ENCODE measurements at regions not wholly inside any gene's neighbourhood (a gene's known extent, or its start where the extent isn't known, plus 50 kb on each side); places are given as distances from the start of the nearest gene placed in this dataset.

DNA sequence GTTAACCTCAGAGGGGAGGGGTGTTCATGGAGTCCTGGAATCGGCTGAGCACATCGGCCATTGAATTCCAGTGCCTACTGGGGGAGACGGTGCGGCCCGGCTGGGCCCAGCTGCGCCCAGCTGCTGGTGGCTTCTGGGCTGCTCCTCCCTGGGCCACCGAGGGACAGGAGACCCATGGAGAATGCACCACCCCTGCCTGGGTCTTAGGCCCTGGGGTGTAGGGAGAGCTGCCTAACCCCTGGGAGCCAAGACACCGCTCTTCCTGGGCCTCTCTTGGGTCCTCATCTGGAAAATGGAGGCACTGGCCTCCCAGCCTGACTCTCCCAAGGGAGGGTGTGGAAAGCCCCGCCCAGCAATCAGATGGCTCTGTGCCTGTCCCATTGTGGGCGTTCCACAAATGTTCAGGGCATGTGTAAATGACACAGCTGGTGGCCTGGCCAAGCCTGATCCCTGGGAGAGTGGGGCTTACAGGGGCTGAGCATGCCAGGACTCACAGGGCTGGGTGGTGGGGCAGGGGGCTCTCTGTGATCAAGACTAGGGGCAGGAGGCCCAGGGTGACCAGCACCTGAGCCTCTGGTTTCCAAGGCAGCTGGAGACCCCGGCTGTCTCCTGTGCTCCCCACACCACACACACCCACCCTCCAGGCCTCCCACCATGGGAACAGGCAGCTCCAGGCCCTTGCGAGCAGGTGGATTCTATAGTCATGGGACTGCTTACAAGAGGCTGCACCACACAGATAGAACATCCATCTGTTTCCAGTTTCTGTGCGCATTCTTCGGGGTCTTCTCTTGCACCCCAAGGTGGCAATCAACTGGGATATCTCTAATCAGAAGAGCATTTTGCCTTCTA is 150.9 kb downstream of the URI1 start:
- no peak overlapping the region for H3K27ac ChIP-seq (ENCODE audit: low read length)
- H3K4me1 ChIP-seq (ENCODE audit: control insufficient read depth, insufficient read depth, low read length): no peaks in the 10 kb centered on the region
- no peak for DNase-seq
- no peak overlapping the region for H3K4me3 ChIP-seq (ENCODE audit: low read length)
- H3K9me3 ChIP-seq (ENCODE audit: control insufficient read depth, low read depth, low read length): no peaks in the 10 kb centered on the region
- H3K27me3 ChIP-seq (ENCODE audit: control insufficient read depth, insufficient read depth, low read length): no peaks in the 10 kb centered on the region
- no CpG with 5 or more reads among the region's 14 CpGs for WGBS (ENCODE audit: insufficient coverage, low lambda C conversion rate)
- no peaks in the 10 kb centered on the region for H3K36me3 ChIP-seq (ENCODE audit: control insufficient read depth, insufficient read depth, low read length)

DNA sequence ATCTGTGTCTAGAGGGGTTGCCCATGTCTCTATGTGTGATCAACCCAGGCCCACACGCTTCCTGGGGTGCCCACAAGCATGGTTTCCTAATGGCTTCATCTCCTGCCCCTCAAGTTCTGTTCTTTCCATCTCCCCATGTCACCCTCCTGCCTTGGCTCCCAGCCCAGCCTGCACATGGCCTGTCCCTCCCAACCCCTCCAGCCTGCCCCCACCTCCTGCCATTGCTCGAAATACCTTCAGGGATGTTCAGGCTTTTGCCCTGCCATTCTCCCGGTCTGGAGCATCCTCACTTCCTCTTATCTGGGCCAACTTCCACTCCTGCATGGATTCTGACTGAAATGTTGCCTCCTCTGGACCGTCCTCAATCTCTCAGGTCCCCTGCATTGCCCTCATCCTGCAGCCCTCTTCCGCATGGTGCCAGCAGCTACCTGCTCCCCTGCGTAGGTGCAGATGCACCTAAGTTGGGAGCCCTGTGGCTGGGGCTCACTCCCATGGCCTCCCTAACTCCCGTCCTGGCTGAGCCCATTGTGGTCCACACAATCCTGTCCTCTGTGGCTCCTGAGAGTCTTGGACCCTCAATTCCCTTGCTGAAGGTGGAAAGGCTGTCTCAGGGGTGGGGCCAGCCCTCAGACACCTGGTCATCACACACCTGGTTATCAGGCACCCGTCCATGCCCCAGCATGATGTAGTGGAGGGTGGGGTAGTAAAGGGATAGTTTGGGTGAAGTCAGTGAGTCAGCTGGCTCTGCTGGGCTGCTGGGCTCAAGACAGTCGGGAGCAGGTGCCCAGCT is 152.1 kb downstream of the URI1 start:
- Histone ChIP-seq H3K36me3 (ENCODE audit: control insufficient read depth, insufficient read depth, low read length) (no peaks in the 10 kb centered on the region), H3K4me3 (ENCODE audit: low read length) (no peak overlapping the region), H3K4me1 (ENCODE audit: control insufficient read depth, insufficient read depth, low read length) (no peaks in the 10 kb centered on the region), H3K27ac (ENCODE audit: low read length) (no peak overlapping the region), H3K27me3 (ENCODE audit: control insufficient read depth, insufficient read depth, low read length) (no peaks in the 10 kb centered on the region), H3K9me3 (ENCODE audit: control insufficient read depth, low read depth, low read length) (no peaks in the 10 kb centered on the region)
- no peak for DNase-seq
- WGBS (ENCODE audit: insufficient coverage, low lambda C conversion rate): 80% methylated on average over 1 of the region's 9 CpGs

DNA sequence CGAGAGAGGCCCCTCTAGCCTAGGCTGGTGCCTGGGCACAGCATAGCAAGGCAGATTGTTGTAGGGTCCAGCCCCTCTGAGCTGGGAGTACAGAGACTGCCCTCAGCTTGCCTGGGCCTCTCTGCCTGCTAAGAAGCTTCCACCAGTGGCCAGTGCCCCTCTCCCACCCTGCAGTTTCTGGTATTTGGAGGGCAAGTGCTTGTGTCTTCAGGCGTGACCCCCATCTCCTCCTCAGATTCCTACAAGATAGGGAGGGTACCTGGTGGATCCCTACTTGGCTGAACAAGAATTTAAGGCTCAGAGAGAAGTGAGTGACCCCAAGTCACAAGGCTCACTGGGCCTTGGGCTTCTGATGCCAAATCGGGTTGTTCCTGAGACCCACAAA is 152.7 kb downstream of the URI1 start:
- Histone ChIP-seq H3K9me3 (ENCODE audit: control insufficient read depth, low read depth, low read length) (no peaks in the 10 kb centered on the region), H3K4me3 (ENCODE audit: low read length) (no peak overlapping the region), H3K4me1 (ENCODE audit: control insufficient read depth, insufficient read depth, low read length) (no peaks in the 10 kb centered on the region), H3K27me3 (ENCODE audit: control insufficient read depth, insufficient read depth, low read length) (no peaks in the 10 kb centered on the region), H3K27ac (ENCODE audit: low read length) (no peak overlapping the region), H3K36me3 (ENCODE audit: control insufficient read depth, insufficient read depth, low read length) (no peaks in the 10 kb centered on the region)
- no CpG with 5 or more reads among the region's 3 CpGs for WGBS (ENCODE audit: insufficient coverage, low lambda C conversion rate)
- no peak for DNase-seq

DNA sequence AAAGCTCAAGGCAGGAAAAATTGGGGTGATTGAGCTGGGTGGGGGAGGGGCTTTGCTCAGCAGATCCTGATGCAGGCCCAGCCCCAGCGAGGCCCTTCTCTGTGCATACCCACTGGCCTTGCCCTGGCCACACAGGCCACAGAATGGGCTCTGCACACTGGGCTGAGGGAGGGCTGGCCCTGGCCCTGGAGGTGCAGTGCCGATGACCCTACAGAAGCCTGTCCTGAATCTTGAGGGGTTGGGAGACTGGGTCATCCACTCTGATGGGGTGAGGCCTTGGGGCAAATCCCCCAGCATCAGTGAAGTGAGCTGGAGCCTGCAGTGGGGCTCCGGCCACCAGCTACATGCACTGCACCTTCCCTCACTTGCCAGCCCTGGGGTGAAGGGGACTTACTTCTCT is 153.1 kb downstream of the URI1 start:
- no peaks in the 10 kb centered on the region for H3K36me3 ChIP-seq (ENCODE audit: control insufficient read depth, insufficient read depth, low read length)
- DNase-seq: no peak
- H3K27me3 ChIP-seq (ENCODE audit: control insufficient read depth, insufficient read depth, low read length): no peaks in the 10 kb centered on the region
- H3K4me1 ChIP-seq (ENCODE audit: control insufficient read depth, insufficient read depth, low read length): no peaks in the 10 kb centered on the region
- no CpG with 5 or more reads among the region's 3 CpGs for WGBS (ENCODE audit: insufficient coverage, low lambda C conversion rate)
- H3K27ac ChIP-seq (ENCODE audit: low read length): no peak overlapping the region
- no peak overlapping the region for H3K4me3 ChIP-seq (ENCODE audit: low read length)
- no peaks in the 10 kb centered on the region for H3K9me3 ChIP-seq (ENCODE audit: control insufficient read depth, low read depth, low read length)

DNA sequence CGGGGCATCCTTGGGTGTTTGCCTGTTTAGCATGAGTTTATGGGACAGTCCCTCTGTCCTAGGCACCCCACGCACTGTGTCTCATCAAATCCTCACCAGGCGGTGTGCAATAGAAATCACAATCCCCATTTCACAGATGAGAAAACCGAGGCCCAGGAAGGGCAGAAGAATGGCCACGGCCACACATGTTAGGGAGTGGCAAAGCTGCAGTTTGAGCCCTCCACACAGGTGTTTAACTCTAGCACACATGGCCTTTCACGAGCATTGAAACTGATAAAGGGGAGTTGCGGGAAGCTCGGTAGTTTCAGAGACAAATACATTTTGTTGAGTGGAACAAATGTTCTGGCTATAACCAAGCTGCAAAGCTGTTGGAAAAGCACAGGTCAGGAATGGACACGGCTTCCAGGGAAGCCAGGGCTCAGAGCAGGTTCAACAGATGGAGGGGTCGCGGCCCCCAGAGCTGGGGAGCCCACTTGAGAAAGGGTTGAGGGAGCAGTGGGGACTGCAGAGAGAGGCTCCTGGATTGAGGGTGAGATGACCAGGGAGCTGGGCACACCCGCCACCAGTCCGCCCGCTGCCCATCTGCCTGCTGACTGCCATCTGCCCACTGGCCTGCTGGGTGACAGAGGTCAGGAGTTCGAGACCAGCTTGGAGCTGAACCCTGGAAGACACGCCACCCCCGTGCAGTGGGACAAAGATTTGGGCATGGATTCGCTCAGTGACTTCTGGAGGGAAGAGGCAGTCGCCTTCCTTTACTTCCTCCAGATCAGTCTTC is 154.7 kb downstream of the URI1 start:
- Histone ChIP-seq H3K9me3 (ENCODE audit: control insufficient read depth, low read depth, low read length) (no peaks in the 10 kb centered on the region), H3K4me3 (ENCODE audit: low read length) (no peak overlapping the region), H3K27me3 (ENCODE audit: control insufficient read depth, insufficient read depth, low read length) (no peaks in the 10 kb centered on the region), H3K36me3 (ENCODE audit: control insufficient read depth, insufficient read depth, low read length) (no peaks in the 10 kb centered on the region), H3K4me1 (ENCODE audit: control insufficient read depth, insufficient read depth, low read length) (no peaks in the 10 kb centered on the region), H3K27ac (ENCODE audit: low read length) (no peak overlapping the region)
- WGBS (ENCODE audit: insufficient coverage, low lambda C conversion rate): no CpG with 5 or more reads among the region's 19 CpGs
- DNase-seq: no peak

DNA sequence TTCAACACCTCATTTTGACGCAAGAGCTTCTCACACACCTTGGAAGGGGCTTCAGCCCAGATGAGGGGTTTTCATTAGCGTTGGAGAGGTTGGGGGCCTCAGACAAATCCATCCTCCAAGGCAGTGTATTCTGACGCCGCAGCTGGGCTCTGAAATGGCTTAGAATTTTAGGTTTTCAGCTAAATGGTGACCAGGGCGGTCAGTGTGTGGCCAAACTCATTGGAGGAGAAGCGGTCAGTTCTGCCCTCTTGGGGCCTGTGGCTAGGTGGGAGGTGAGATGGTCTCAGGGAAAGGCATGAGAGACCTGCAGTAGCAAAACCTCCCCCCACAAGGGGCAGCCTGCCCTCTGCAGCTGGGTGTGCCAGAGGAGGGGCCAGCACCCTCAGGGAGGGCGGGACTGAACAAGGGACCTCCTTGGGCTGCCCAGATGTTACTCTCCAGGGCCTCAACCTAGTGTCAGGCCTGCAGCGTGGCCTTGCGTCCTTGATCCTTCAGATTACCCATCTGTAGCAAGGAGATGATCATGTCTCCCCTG is 155.8 kb downstream of the URI1 start:
- Histone ChIP-seq H3K27me3 (ENCODE audit: control insufficient read depth, insufficient read depth, low read length) (no peaks in the 10 kb centered on the region), H3K4me3 (ENCODE audit: low read length) (no peak overlapping the region), H3K9me3 (ENCODE audit: control insufficient read depth, low read depth, low read length) (no peaks in the 10 kb centered on the region), H3K36me3 (ENCODE audit: control insufficient read depth, insufficient read depth, low read length) (no peaks in the 10 kb centered on the region), H3K4me1 (ENCODE audit: control insufficient read depth, insufficient read depth, low read length) (no peaks in the 10 kb centered on the region), H3K27ac (ENCODE audit: low read length) (no peak overlapping the region)
- WGBS (ENCODE audit: insufficient coverage, low lambda C conversion rate): no CpG with 5 or more reads among the region's 9 CpGs
- no peak for DNase-seq

DNA sequence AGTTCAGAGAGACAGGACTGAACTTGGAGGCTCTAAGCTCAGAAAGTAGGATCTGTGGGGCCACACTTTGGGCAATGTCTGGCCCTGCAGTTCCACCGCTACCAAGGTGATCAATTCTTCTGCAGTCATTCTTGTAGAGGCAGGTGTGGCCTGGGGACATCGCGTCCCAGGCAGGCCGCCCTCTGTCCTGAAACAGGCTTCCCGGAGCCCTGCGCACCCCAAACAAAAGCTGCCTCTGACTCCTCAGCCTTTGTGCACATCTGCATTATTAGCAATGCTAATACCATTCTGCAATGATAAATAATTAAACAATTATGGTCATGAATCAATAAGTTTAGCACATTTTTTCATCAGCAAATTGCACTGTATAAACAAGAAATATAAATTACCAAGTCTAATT is 160.2 kb downstream of the URI1 start:
- no peaks in the 10 kb centered on the region for H3K9me3 ChIP-seq (ENCODE audit: control insufficient read depth, low read depth, low read length)
- no peaks in the 10 kb centered on the region for H3K27me3 ChIP-seq (ENCODE audit: control insufficient read depth, insufficient read depth, low read length)
- no CpG with 5 or more reads among the region's 6 CpGs for WGBS (ENCODE audit: insufficient coverage, low lambda C conversion rate)
- H3K27ac ChIP-seq (ENCODE audit: low read length): no peak overlapping the region
- H3K36me3 ChIP-seq (ENCODE audit: control insufficient read depth, insufficient read depth, low read length): no peaks in the 10 kb centered on the region
- H3K4me3 ChIP-seq (ENCODE audit: low read length): no peak overlapping the region
- H3K4me1 ChIP-seq (ENCODE audit: control insufficient read depth, insufficient read depth, low read length): no peaks in the 10 kb centered on the region
- DNase-seq: no peak

DNA sequence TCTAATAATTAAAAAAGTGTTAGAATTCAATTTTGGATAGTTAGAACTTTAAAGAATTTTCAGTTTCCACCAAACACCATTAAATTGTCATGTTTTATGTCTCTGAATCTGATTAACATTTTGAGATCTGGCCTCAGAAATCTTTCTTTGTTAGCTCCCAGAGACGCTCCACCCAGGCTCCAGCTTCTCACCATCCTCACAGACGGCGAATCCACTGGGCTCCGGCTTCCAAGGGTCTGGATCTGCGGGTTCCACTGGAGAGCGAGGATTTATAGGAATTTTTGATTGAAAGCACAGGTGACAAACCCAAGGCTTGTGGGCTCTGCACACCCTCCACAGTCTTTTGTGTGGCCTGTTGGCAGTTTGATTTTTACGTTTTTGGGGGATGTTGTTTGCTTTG is 160.6 kb downstream of the URI1 start:
- DNase-seq: no peak
- no peaks in the 10 kb centered on the region for H3K9me3 ChIP-seq (ENCODE audit: control insufficient read depth, low read depth, low read length)
- H3K27me3 ChIP-seq (ENCODE audit: control insufficient read depth, insufficient read depth, low read length): no peaks in the 10 kb centered on the region
- no CpG with 5 or more reads among the region's 7 CpGs for WGBS (ENCODE audit: insufficient coverage, low lambda C conversion rate)
- H3K4me3 ChIP-seq (ENCODE audit: low read length): no peak overlapping the region
- H3K27ac ChIP-seq (ENCODE audit: low read length): no peak overlapping the region
- no peaks in the 10 kb centered on the region for H3K4me1 ChIP-seq (ENCODE audit: control insufficient read depth, insufficient read depth, low read length)
- no peaks in the 10 kb centered on the region for H3K36me3 ChIP-seq (ENCODE audit: control insufficient read depth, insufficient read depth, low read length)

DNA sequence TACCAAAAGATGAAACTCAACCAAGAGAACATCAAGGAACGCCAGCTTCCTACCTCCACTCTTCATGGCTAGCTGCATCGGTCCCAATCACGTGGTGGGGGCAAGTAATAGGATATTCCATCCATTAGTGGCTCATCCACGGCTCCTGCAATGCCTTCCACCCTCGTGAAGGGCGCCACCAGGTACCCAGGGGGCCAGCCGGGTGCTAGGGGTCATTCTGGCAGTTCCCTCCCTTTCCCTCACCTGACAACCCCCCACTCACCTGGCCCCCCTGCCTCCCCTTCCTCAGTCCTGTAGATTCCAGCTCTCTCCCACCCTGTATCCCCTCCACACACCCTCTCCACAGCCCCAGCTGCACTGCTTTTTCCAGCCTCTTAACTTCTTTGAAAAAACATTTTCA is 161.9 kb downstream of the URI1 start:
- no peaks in the 10 kb centered on the region for H3K27me3 ChIP-seq (ENCODE audit: control insufficient read depth, insufficient read depth, low read length)

DNA sequence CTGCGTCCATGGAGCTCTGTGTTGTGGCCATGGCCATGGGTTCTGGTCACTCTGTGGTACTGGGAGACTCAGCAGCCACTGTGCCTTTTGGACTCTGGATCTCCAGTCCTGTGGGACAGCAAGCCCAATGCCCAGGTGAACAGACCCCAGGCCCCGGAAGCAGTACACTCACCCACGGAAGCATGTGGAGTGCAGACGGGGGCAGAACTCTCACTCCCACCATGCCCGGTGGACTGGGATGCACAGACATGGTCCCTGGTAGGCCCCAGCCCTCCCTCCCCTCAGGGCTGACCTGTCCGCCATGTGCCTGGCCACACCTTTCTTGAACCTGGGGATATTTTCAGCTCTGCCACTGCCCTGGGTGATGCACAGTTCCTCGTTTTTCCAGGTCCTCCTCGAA is 163.3 kb downstream of the URI1 start:
- no CpG with 5 or more reads among the region's 8 CpGs for WGBS (ENCODE audit: insufficient coverage, low lambda C conversion rate)
- H3K4me1 ChIP-seq (ENCODE audit: control insufficient read depth, insufficient read depth, low read length): no peaks in the 10 kb centered on the region
- H3K9me3 ChIP-seq (ENCODE audit: control insufficient read depth, low read depth, low read length): no peaks in the 10 kb centered on the region
- no peaks in the 10 kb centered on the region for H3K27me3 ChIP-seq (ENCODE audit: control insufficient read depth, insufficient read depth, low read length)
- no peak overlapping the region for H3K4me3 ChIP-seq (ENCODE audit: low read length)
- no peak for DNase-seq
- H3K27ac ChIP-seq (ENCODE audit: low read length): no peak overlapping the region
- no peaks in the 10 kb centered on the region for H3K36me3 ChIP-seq (ENCODE audit: control insufficient read depth, insufficient read depth, low read length)

More for the DNA sequence above, 161.9 kb downstream of the URI1 start:
- no peaks in the 10 kb centered on the region for H3K36me3 ChIP-seq (ENCODE audit: control insufficient read depth, insufficient read depth, low read length)
- H3K4me3 ChIP-seq (ENCODE audit: low read length): no peak overlapping the region
- H3K9me3 ChIP-seq (ENCODE audit: control insufficient read depth, low read depth, low read length): no peaks in the 10 kb centered on the region
- no peak overlapping the region for H3K27ac ChIP-seq (ENCODE audit: low read length)
- no CpG with 5 or more reads among the region's 7 CpGs for WGBS (ENCODE audit: insufficient coverage, low lambda C conversion rate)
- no peak for DNase-seq
- H3K4me1 ChIP-seq (ENCODE audit: control insufficient read depth, insufficient read depth, low read length): no peaks in the 10 kb centered on the region
